ENCODE measurements at regions not wholly inside any gene's neighbourhood (a gene's known extent, or its start where the extent isn't known, plus 50 kb on each side); places are given as distances from the start of the nearest gene placed in this dataset.
A peak's percentile ranks its signal among the peaks of the same experiment; 100 is the strongest.

GRCh38 chr1:170402476-170403311 lies 129.3 kb upstream of the GORAB start:
- Histone ChIP-seq H3K36me3 (ENCODE audit: control insufficient read depth, insufficient read depth, low read length) (no peaks in the 10 kb centered on the region), H3K27me3 (ENCODE audit: control insufficient read depth, insufficient read depth, low read length) (no peaks in the 10 kb centered on the region), H3K4me3 (ENCODE audit: low read depth, low read length) (no peak overlapping the region)
- FAIRE-seq, result no peak
- DNase-seq (ENCODE audit: low read depth), result no peak
- no peak for TF ChIP-seq CTCF (IDR thresholded peaks at IDR 0.05; ENCODE audit: insufficient read depth, low read length, severe bottlenecking)

- Histone ChIP-seq H3K36me3 (ENCODE audit: control insufficient read depth, insufficient read depth, low read length) (no peaks in the 10 kb centered on the region), H3K27me3 (ENCODE audit: control insufficient read depth, insufficient read depth, low read length) (no peaks in the 10 kb centered on the region), H3K4me3 (ENCODE audit: low read depth, low read length) (no peak overlapping the region)
- DNase-seq (ENCODE audit: low read depth) (no peak), FAIRE-seq (no peak)
- TF ChIP-seq CTCF (IDR thresholded peaks at IDR 0.05; ENCODE audit: insufficient read depth, low read length, severe bottlenecking), result no peak
Observed at GRCh38 chr1:170407138-170407537, 124.8 kb upstream of the GORAB start.

- peak; percentile 65 for DNase-seq (ENCODE audit: low read depth)
- Histone ChIP-seq H3K4me3 (ENCODE audit: low read depth, low read length) (no peak overlapping the region), H3K36me3 (ENCODE audit: control insufficient read depth, insufficient read depth, low read length) (no peaks in the 10 kb centered on the region), H3K27me3 (ENCODE audit: control insufficient read depth, insufficient read depth, low read length) (no peaks in the 10 kb centered on the region)
- no peak for FAIRE-seq
- TF ChIP-seq CTCF (IDR thresholded peaks at IDR 0.05; ENCODE audit: insufficient read depth, low read length, severe bottlenecking), result no peak
Observed at GRCh38 chr1:170407581-170407980, 124.4 kb upstream of the GORAB start.

- Histone ChIP-seq H3K36me3 (ENCODE audit: control insufficient read depth, insufficient read depth, low read length) (no peaks in the 10 kb centered on the region), H3K27me3 (ENCODE audit: control insufficient read depth, insufficient read depth, low read length) (no peaks in the 10 kb centered on the region), H3K4me3 (ENCODE audit: low read depth, low read length) (no peak overlapping the region)
- TF ChIP-seq CTCF (IDR thresholded peaks at IDR 0.05; ENCODE audit: insufficient read depth, low read length, severe bottlenecking), result no peak
- FAIRE-seq (no peak), DNase-seq (ENCODE audit: low read depth) (peak; percentile 76)
Observed at GRCh38 chr1:170410401-170411166, 121.4 kb upstream of the GORAB start.

GRCh38 chr1:170414989-170415709 lies 116.8 kb upstream of the GORAB start:
- DNase-seq (ENCODE audit: low read depth), result no peak
- no peaks in the 10 kb centered on the region for H3K27me3 ChIP-seq (ENCODE audit: control insufficient read depth, insufficient read depth, low read length)
- FAIRE-seq, result no peak
- no peak for TF ChIP-seq CTCF (IDR thresholded peaks at IDR 0.05; ENCODE audit: insufficient read depth, low read length, severe bottlenecking)
- H3K4me3 ChIP-seq (ENCODE audit: low read depth, low read length), result no peak overlapping the region
- H3K36me3 ChIP-seq (ENCODE audit: control insufficient read depth, insufficient read depth, low read length), result no peaks in the 10 kb centered on the region

Data from bronchial epithelial cell (primary cell).